GM12878 (cell line): ENCODE measurements at regions not wholly inside any gene's neighbourhood (a gene's known extent, or its start where the extent isn't known, plus 50 kb on each side); places are given as distances from the start of the nearest gene placed in this dataset.

ENCODE experiments used
- ATAC-seq: fragments of 200-7000 bp; cut with Tn5 transposase; 3 replicates; pipeline ENCODE4 v1.9.1; 2020; ENCODE audit warnings: mild to moderate bottlenecking, moderate library complexity
- BruUV-seq: library from RNA; stranded (reverse); fragments of 400-500 nt; replicated peaks from 2 replicates; lab custom pipeline; 2021; lab: Mats Ljungman, UMichigan
- CTCF ChIA-PET: fragments of 300-600 bp; sonication (Branson Sonifier 250); formaldehyde crosslinking; extraction: SDS; loops from one replicate; lab custom pipeline; 2021; ENCODE audit warnings: inconsistent platforms; lab: Yijun Ruan, JAX
- POLR2A ChIA-PET: fragments of 350-600 bp; formaldehyde crosslinking; extraction: SDS; loops from one replicate; lab custom pipeline; 2021; ENCODE audit warnings: inconsistent platforms; lab: Charles Lee
- RAD21 ChIA-PET: fragments of 300-600 bp; sonication (Branson Sonifier 250); formaldehyde crosslinking; loops from one replicate; lab custom pipeline; 2023; ENCODE audit warnings: antibody characterized with exemption; ENCODE audit not compliant: unreplicated experiment; lab: Charles Lee
- SMC1A ChIA-PET: fragments of 300-600 bp; sonication (Branson Sonifier 250); formaldehyde crosslinking; loops from one replicate; lab custom pipeline; 2023; ENCODE audit not compliant: unreplicated experiment, uncharacterized antibody; lab: Charles Lee
- DNase-seq: peaks from one replicate; pipeline ENCODE4 v3.0.0-alpha.2; 2011; ENCODE audit warnings: low read depth, low spot score
- FAIRE-seq: peaks from 3 replicates; lab custom pipeline; 2011; peaks lifted over from hg19 to GRCh38; lab: Jason Lieb, UNC
- H2AFZ ChIP-seq: 2 replicates; pipeline ENCODE4 v1.6.0; 2011; ENCODE audit warnings: low read depth, low read length, control low read depth; ENCODE audit not compliant: control insufficient read depth
- H3K27ac ChIP-seq: 2 replicates; pipeline ENCODE4 v1.5.1; 2011; ENCODE audit warnings: control low read depth; ENCODE audit not compliant: control insufficient read depth, insufficient read depth
- H3K27me3 ChIP-seq, 2 experiments: replicated peaks in 1 of 2; 2 replicates each; pipeline versions ENCODE4 v1.6.0 to v1.6.1; 2011; ENCODE audit warnings: low read length in 1 of 2; ENCODE audit not compliant: control insufficient read depth in 2 of 2, insufficient read depth in 2 of 2
- H3K36me3 ChIP-seq, 2 experiments: 2 replicates each; pipeline ENCODE4 v1.5.1; 2011; ENCODE audit warnings: low read length in 1 of 2; ENCODE audit not compliant: control insufficient read depth in 2 of 2, insufficient read depth in 2 of 2
- H3K4me1 ChIP-seq: 2 replicates; pipeline ENCODE4 v1.6.1; 2011; ENCODE audit warnings: mild to moderate bottlenecking, low read length, moderate library complexity, mixed read lengths; ENCODE audit not compliant: control insufficient read depth, insufficient read depth
- H3K4me2 ChIP-seq: 2 replicates; pipeline ENCODE4 v1.6.0; 2011; ENCODE audit warnings: control low read depth; ENCODE audit not compliant: control insufficient read depth, insufficient read depth
- H3K4me3 ChIP-seq: fragments of 200-600 bp; sonication (generic); 2 replicates; pipeline ENCODE4 v1.5.1; 2016
- H3K79me2 ChIP-seq: 2 replicates; pipeline ENCODE4 v1.6.0; 2011; ENCODE audit warnings: low read length; ENCODE audit not compliant: control insufficient read depth, insufficient read depth
- H3K9ac ChIP-seq: 2 replicates; pipeline ENCODE4 v1.8.0; 2011; ENCODE audit warnings: low read length, control low read depth, mixed read lengths; ENCODE audit not compliant: control insufficient read depth, insufficient read depth
- H3K9me3 ChIP-seq: replicated peaks from 3 replicates; pipeline ENCODE4 v1.5.1; 2011; ENCODE audit warnings: mild to moderate bottlenecking, low read length; ENCODE audit not compliant: control insufficient read depth, insufficient read depth
- H4K20me1 ChIP-seq: 2 replicates; pipeline ENCODE4 v1.6.0; 2011; ENCODE audit not compliant: control insufficient read depth, insufficient read depth
- CBX3 ChIP-seq: fragments of 200-600 bp; sonication (generic); IDR thresholded peaks from 2 replicates; pipeline ENCODE4 v1.6.1; 2016; ENCODE audit warnings: low read depth, borderline replicate concordance
- GABPA ChIP-seq: IDR thresholded peaks from 2 replicates; pipeline ENCODE4 v1.6.1; 2014; ENCODE audit warnings: antibody characterized with exemption, low read depth, mild to moderate bottlenecking, inconsistent platforms
- IKZF2 ChIP-seq, 2 experiments: fragments of 450-650 bp; IDR thresholded peaks; 2 replicates each; pipeline ENCODE4 v1.6.1; 2017; ENCODE audit warnings: mild to moderate bottlenecking in 2 of 2, moderate library complexity in 2 of 2
- MEF2A ChIP-seq: IDR thresholded peaks from 2 replicates; pipeline ENCODE4 v1.6.1; 2011; ENCODE audit warnings: low read depth, mild to moderate bottlenecking, low read length, moderate library complexity; ENCODE audit not compliant: insufficient read depth
- SMC3 ChIP-seq: IDR thresholded peaks from 2 replicates; pipeline ENCODE4 v1.6.1; 2011; ENCODE audit warnings: low read length, improper control_type of control experiment, borderline replicate concordance
- SPI1 ChIP-seq: IDR thresholded peaks from 2 replicates; pipeline ENCODE4 v1.6.1; 2011; ENCODE audit warnings: low read depth, mild to moderate bottlenecking, low read length, moderate library complexity, borderline replicate concordance; ENCODE audit not compliant: insufficient read depth
- ZNF384 ChIP-seq: IDR thresholded peaks from 2 replicates; pipeline ENCODE4 v1.6.1; 2012; ENCODE audit warnings: low read depth, mild to moderate bottlenecking, low read length, improper control_type of control experiment, borderline replicate concordance
- ZZZ3 ChIP-seq: IDR thresholded peaks from 2 replicates; pipeline ENCODE4 v1.6.1; 2011; ENCODE audit warnings: low read depth; ENCODE audit not compliant: control insufficient read depth, insufficient read length
- WGBS: methylation state at CpG from one replicate; pipeline ENCODE4 v1.1.6; 2016; ENCODE audit warnings: low lambda C conversion rate; ENCODE audit not compliant: insufficient replicate concordance, insufficient coverage; ENCODE audit errors: missing lambda C conversion rate; 5-methylcytosine and 5-hydroxymethylcytosine counted together
- in situ Hi-C: fragments of 300-500 bp; cut with MboI; formaldehyde crosslinking; loops from 9 replicates; pipeline ENCODE4 v1.14.3; 2018; ENCODE audit warnings: mixed read lengths
- intact Hi-C: fragments of 100-400 bp; cut with micrococcal nuclease; formaldehyde crosslinking; loops from one replicate; pipeline ENCODE4 v1.14.2; 2022; ENCODE audit not compliant: unreplicated experiment
- TF ChIP-seq, protein P1 (sequence below): IDR thresholded peaks from 2 replicates; pipeline ENCODE4 v1.6.1; 2012; ENCODE audit warnings: low read depth, low read length, improper control_type of control experiment
- TF ChIP-seq, protein P2 (sequence below): IDR thresholded peaks from 2 replicates; pipeline ENCODE4 v1.6.1; 2012; ENCODE audit warnings: low read depth, low read length, improper control_type of control experiment

DNA sequence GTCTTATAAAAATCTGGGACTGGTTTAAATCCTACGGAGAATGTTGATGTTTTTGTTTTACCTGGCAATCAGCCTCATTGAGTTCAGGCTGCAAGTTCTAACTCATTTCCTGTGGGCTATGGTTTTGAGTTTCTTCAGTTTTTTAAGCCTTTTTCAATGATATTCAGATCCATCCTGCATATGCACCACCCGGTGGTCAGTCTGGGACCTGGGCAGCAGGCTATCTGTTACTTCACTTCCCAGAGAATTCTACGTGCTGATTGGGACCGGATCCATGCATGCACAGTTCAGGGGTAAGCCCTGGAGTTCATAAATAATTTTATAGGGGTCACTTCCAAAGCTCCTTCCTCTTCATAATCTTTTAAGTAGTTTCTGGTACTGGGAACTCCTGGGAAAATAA is 339.2 kb upstream of the HNRNPA3 start:
- BruUV-seq = no TSS peak
- ATAC-seq (no peak), DNase-seq (no peak), FAIRE-seq (no peak)
- Histone ChIP-seq H3K36me3 (no peaks in the 10 kb centered on the region), H3K27ac (no peak overlapping the region), H3K4me1 (no peaks in the 10 kb centered on the region), H3K27me3 (no peaks in the 10 kb centered on the region), H3K4me2 (no peak overlapping the region), H3K79me2 (no peaks in the 10 kb centered on the region), H3K9ac (no peak overlapping the region), H2AFZ (no peak overlapping the region), H3K4me3 (no peak overlapping the region), H3K9me3 (peaks cover 1% of the 10 kb centered on the region; the same call in 1 of the 3 replicates), H4K20me1 (no peaks in the 10 kb centered on the region)
- WGBS = 43% methylated on average over 4 of the region's 4 CpGs
- TF ChIP-seq, protein P1, sequence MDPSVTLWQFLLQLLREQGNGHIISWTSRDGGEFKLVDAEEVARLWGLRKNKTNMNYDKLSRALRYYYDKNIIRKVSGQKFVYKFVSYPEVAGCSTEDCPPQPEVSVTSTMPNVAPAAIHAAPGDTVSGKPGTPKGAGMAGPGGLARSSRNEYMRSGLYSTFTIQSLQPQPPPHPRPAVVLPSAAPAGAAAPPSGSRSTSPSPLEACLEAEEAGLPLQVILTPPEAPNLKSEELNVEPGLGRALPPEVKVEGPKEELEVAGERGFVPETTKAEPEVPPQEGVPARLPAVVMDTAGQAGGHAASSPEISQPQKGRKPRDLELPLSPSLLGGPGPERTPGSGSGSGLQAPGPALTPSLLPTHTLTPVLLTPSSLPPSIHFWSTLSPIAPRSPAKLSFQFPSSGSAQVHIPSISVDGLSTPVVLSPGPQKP = no peak
- RAD21 ChIA-PET = no interaction called here
- in situ Hi-C loops (no loop called here), intact Hi-C loops (no loop called here)
- SMC1A ChIA-PET = interaction anchor here (1.3 kb wide), 2 partner anchors 16 to 19 kb away, joined by 4 to 5 read pairs; no protein-coding TSS in a partner anchor
- CTCF ChIA-PET = interaction anchor here (0.8 to 1.0 kb wide), 2 partner anchors 15 to 17 kb away, joined by 3 read pairs; no protein-coding TSS in a partner anchor
- POLR2A ChIA-PET = no interaction called here

GRCh38 chr2:176876493-176877103 is 336.0 kb upstream of the HNRNPA3 start:
- no peak overlapping the region for H3K9ac ChIP-seq
- no TSS peak for BruUV-seq
- TF ChIP-seq SMC3 (no peak), ZZZ3 (no peak), GABPA (no peak), CBX3 (no peak), IKZF2 (IDR thresholded peaks at IDR 0.05) (peak in 1 of 2 experiments; percentile 47; a peak in 1 of 4 replicates), ZNF384 (no peak), MEF2A (0 out of 2 replicates have a peak, but pooled peaks have one; percentile 29), SPI1 (peak; percentile 60)
- TF ChIP-seq, protein P2, sequence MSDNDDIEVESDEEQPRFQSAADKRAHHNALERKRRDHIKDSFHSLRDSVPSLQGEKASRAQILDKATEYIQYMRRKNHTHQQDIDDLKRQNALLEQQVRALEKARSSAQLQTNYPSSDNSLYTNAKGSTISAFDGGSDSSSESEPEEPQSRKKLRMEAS = no peak
- TF ChIP-seq, all 136 proteins: peak for 3
- CTCF ChIA-PET = interaction anchor here (1.5 to 1.6 kb wide), 2 partner anchors 9 to 63 kb away, joined by 3 to 6 read pairs; no protein-coding TSS in a partner anchor
- H3K9me3 ChIP-seq = peaks cover 1% of the 10 kb centered on the region; the same call in 1 of the 3 replicates
- RAD21 ChIA-PET = interaction anchor here (1.0 to 1.3 kb wide), 4 partner anchors 56 to 272 kb away, joined by 3 to 4 read pairs (median 4); no protein-coding TSS in a partner anchor
- no peak overlapping the region for H3K4me2 ChIP-seq
- no peak for FAIRE-seq
- H3K79me2 ChIP-seq = no peaks in the 10 kb centered on the region
- POLR2A ChIA-PET = no interaction called here
- ATAC-seq = peak; percentile 21; the same call in 1 of the 3 replicates
- H3K27me3 ChIP-seq = no peaks in the 10 kb centered on the region
- H4K20me1 ChIP-seq = no peaks in the 10 kb centered on the region
- intact Hi-C loops (no loop called here), in situ Hi-C loops (no loop called here)
- 23% methylated on average over 4 of the region's 4 CpGs for WGBS
- DNase-seq = no peak
- SMC1A ChIA-PET = interaction anchor here (0.9 to 3.6 kb wide), 9 partner anchors 9 to 62 kb away, joined by 3 to 14 read pairs (median 4); no protein-coding TSS in a partner anchor
- no peak overlapping the region for H2AFZ ChIP-seq
- no peaks in the 10 kb centered on the region for H3K36me3 ChIP-seq
- H3K27ac ChIP-seq = no peak overlapping the region
- H3K4me1 ChIP-seq = no peaks in the 10 kb centered on the region
- no peak overlapping the region for H3K4me3 ChIP-seq
